ENCODE measurements at regions not wholly inside any gene's neighbourhood (a gene's known extent, or its start where the extent isn't known, plus 50 kb on each side); places are given as distances from the start of the nearest gene placed in this dataset.

- no peaks in the 10 kb centered on the region for H4K20me1 ChIP-seq (ENCODE audit: control insufficient read depth, insufficient read depth, low read length, poor library complexity, severe bottlenecking)
- H3K9me3 ChIP-seq (ENCODE audit: control extremely low read depth in 1 of 3, control insufficient read depth in 2 of 3, insufficient read depth in 1 of 3, low read length in 2 of 3): peaks cover 0 to 34% (median 0%) of the 10 kb centered on the region in 3 donors
- DNase-seq (no peak), ATAC-seq (ENCODE audit: low read depth) (no peak)
- H3K79me2 ChIP-seq (ENCODE audit: control insufficient read depth, insufficient read depth, low read length): no peaks in the 10 kb centered on the region
- no peaks in the 10 kb centered on the region for H3K4me1 Mint-ChIP-seq
- no peak overlapping the region for H2AFZ ChIP-seq (ENCODE audit: insufficient read depth, low read depth, low read length, poor library complexity, severe bottlenecking)
- H3K36me3 ChIP-seq (replicated peaks in 1 of 2; ENCODE audit: control extremely low read depth in 1 of 2, control insufficient read depth in 1 of 2, extremely low read depth in 1 of 2, insufficient read depth in 2 of 2, low read length in 1 of 2): no peaks in the 10 kb centered on the region
- no peak overlapping the region for H3K27ac ChIP-seq (ENCODE audit: low read length in 2 of 2)
- H3K4me2 ChIP-seq (replicated peaks; ENCODE audit: low read depth, low read length, poor library complexity, severe bottlenecking): no peak overlapping the region
- H3K4me1 ChIP-seq (ENCODE audit: control insufficient read depth in 2 of 2, insufficient read depth in 2 of 2, low read length in 2 of 2): no peaks in the 10 kb centered on the region
- intact Hi-C loops (cut with micrococcal nuclease): no loop called here
- H3K4me3 ChIP-seq (ENCODE audit: control extremely low read depth in 1 of 5, extremely low read depth in 1 of 5, insufficient read depth in 1 of 5, low read depth in 2 of 5, low read length in 4 of 5): no peak overlapping the region
- WGBS (ENCODE audit: insufficient coverage): 87% methylated on average over 11 of the region's 14 CpGs
- H3K27me3 ChIP-seq (replicated peaks in 1 of 4; ENCODE audit: control extremely low read depth in 1 of 4, control insufficient read depth in 3 of 4, insufficient read depth in 4 of 4, low read length in 3 of 4): no peaks in the 10 kb centered on the region
- no peak overlapping the region for H3K27ac Mint-ChIP-seq
- no peak overlapping the region for H3K9ac ChIP-seq (ENCODE audit: low read length)
- H3K9me3 Mint-ChIP-seq (ENCODE audit: insufficient read depth): no peaks in the 10 kb centered on the region
- POLR2A ChIA-PET: no interaction called here
- H3K4me3 Mint-ChIP-seq: no peak overlapping the region
- CTCF ChIA-PET: no interaction called here
- no peaks in the 10 kb centered on the region for H3K27me3 Mint-ChIP-seq
- TF ChIP-seq, protein P1, sequence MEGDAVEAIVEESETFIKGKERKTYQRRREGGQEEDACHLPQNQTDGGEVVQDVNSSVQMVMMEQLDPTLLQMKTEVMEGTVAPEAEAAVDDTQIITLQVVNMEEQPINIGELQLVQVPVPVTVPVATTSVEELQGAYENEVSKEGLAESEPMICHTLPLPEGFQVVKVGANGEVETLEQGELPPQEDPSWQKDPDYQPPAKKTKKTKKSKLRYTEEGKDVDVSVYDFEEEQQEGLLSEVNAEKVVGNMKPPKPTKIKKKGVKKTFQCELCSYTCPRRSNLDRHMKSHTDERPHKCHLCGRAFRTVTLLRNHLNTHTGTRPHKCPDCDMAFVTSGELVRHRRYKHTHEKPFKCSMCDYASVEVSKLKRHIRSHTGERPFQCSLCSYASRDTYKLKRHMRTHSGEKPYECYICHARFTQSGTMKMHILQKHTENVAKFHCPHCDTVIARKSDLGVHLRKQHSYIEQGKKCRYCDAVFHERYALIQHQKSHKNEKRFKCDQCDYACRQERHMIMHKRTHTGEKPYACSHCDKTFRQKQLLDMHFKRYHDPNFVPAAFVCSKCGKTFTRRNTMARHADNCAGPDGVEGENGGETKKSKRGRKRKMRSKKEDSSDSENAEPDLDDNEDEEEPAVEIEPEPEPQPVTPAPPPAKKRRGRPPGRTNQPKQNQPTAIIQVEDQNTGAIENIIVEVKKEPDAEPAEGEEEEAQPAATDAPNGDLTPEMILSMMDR (IDR thresholded peaks at IDR 0.05): no peak
- no peak for TF ChIP-seq EZH2 (IDR thresholded peaks at IDR 0.05; ENCODE audit: borderline replicate concordance, insufficient read depth, low read depth, low read length, poor library complexity, severe bottlenecking)
These were observed 938.4 kb downstream of the BRD1 start for GRCh38 chr22:48889209-48889830.

DNA sequence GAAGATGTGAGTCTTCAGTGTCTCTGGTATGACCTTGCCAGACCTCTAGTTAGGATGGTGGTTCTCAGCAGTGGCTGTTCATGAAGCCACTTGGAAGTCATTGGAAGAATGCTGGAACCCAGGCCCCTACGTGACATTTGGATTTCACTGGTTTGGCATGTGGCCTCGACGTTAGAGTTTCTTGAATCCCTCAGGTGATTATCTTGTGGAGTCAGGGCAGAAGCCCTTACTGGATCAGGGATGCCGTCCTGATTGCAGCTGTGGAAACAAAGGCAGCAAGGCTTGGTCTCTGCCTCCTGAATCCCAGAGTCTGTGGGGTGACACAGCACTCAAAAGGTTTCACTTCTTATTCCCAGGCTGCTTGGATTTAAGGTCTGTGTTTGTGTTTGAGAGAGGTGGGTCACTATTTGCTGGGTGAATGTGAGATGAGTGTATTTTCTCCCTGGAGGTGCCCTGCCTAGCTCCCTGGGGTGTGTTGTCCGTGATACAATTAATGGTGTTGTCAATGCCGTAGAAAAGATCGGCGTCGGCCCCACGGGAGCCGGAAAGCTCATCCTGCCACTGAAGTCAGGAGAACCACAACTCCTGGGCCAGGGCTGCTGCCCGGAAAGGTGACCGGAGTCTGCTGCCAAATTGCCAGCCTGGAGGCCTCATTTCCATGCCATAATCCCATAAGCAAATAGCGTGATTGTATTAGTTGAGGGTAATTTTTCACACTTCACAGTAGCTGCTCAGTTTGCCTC is 939.0 kb downstream of the BRD1 start:
- Mint-ChIP-seq H3K4me1 (no peaks in the 10 kb centered on the region), H3K27ac (no peak overlapping the region), H3K27me3 (no peaks in the 10 kb centered on the region), H3K9me3 (ENCODE audit: insufficient read depth) (no peaks in the 10 kb centered on the region), H3K4me3 (no peak overlapping the region)
- Histone ChIP-seq H3K27me3 (replicated peaks in 1 of 4; ENCODE audit: control extremely low read depth in 1 of 4, control insufficient read depth in 3 of 4, insufficient read depth in 4 of 4, low read length in 3 of 4) (no peaks in the 10 kb centered on the region), H3K4me3 (ENCODE audit: control extremely low read depth in 1 of 5, extremely low read depth in 1 of 5, insufficient read depth in 1 of 5, low read depth in 2 of 5, low read length in 4 of 5) (no peak overlapping the region), H3K36me3 (replicated peaks in 1 of 2; ENCODE audit: control extremely low read depth in 1 of 2, control insufficient read depth in 1 of 2, extremely low read depth in 1 of 2, insufficient read depth in 2 of 2, low read length in 1 of 2) (no peaks in the 10 kb centered on the region), H3K79me2 (ENCODE audit: control insufficient read depth, insufficient read depth, low read length) (no peaks in the 10 kb centered on the region), H3K27ac (ENCODE audit: low read length in 2 of 2) (no peak overlapping the region), H3K4me2 (replicated peaks; ENCODE audit: low read depth, low read length, poor library complexity, severe bottlenecking) (no peak overlapping the region), H4K20me1 (ENCODE audit: control insufficient read depth, insufficient read depth, low read length, poor library complexity, severe bottlenecking) (no peaks in the 10 kb centered on the region), H2AFZ (ENCODE audit: insufficient read depth, low read depth, low read length, poor library complexity, severe bottlenecking) (no peak overlapping the region), H3K9ac (ENCODE audit: low read length) (no peak overlapping the region), H3K9me3 (ENCODE audit: control extremely low read depth in 1 of 3, control insufficient read depth in 2 of 3, insufficient read depth in 1 of 3, low read length in 2 of 3) (peaks cover 0 to 34% (median 0%) of the 10 kb centered on the region in 3 donors), H3K4me1 (ENCODE audit: control insufficient read depth in 2 of 2, insufficient read depth in 2 of 2, low read length in 2 of 2) (no peaks in the 10 kb centered on the region)
- no peak for TF ChIP-seq EZH2 (IDR thresholded peaks at IDR 0.05; ENCODE audit: borderline replicate concordance, insufficient read depth, low read depth, low read length, poor library complexity, severe bottlenecking)
- TF ChIP-seq, protein P1 (IDR thresholded peaks at IDR 0.05): no peak
- no peak for ATAC-seq (ENCODE audit: low read depth)
- DNase-seq: no peak
- intact Hi-C loops (cut with micrococcal nuclease): no loop called here
- 89% methylated on average over 11 of the region's 14 CpGs for WGBS (ENCODE audit: insufficient coverage)
- CTCF ChIA-PET: no interaction called here
- POLR2A ChIA-PET: no interaction called here
